Neural cell (in vitro differentiated cells): ENCODE measurements at regions not wholly inside any gene's neighbourhood (a gene's known extent, or its start where the extent isn't known, plus 50 kb on each side); places are given as distances from the start of the nearest gene placed in this dataset.

Experiments
- H2AFZ ChIP-seq: fragments of 200-600, 300-800 bp; sonication (generic), shearing (Covaris generic); 2 replicates; pipeline ENCODE4 v1.6.0; 2014; ENCODE audit warnings: low read depth, mild to moderate bottlenecking, antibody characterized with exemption, low read length, moderate library complexity
- H3F3A ChIP-seq: fragments of 200-600 bp; shearing (Covaris generic); 2 replicates; pipeline ENCODE4 v1.6.1; 2016; ENCODE audit warnings: mild to moderate bottlenecking, moderate library complexity, mixed read lengths, antibody characterized with exemption, low read length; ENCODE audit not compliant: insufficient read depth, poor library complexity, severe bottlenecking
- H3K27ac ChIP-seq: fragments of 200-600, 300-800 bp; sonication (generic), shearing (Covaris generic); 2 replicates; pipeline ENCODE4 v1.5.1; 2014; ENCODE audit warnings: mild to moderate bottlenecking, low read length, moderate library complexity
- H3K27me3 ChIP-seq: fragments of 300-800, 200-600 bp; sonication (generic), shearing (Covaris generic); 2 replicates; pipeline ENCODE4 v1.6.0; 2014; ENCODE audit warnings: mild to moderate bottlenecking, low read depth, low read length, moderate library complexity; ENCODE audit not compliant: insufficient read depth
- H3K36me3 ChIP-seq: fragments of 300-800, 200-600 bp; sonication (generic), shearing (Covaris generic); 2 replicates; pipeline ENCODE4 v1.5.1; 2014; ENCODE audit warnings: mild to moderate bottlenecking, antibody characterized with exemption, low read length, moderate library complexity; ENCODE audit not compliant: insufficient read depth
- H3K4me2 ChIP-seq: fragments of 300-800, 200-600 bp; sonication (generic), shearing (Covaris generic); 2 replicates; pipeline ENCODE4 v1.6.0; 2014; ENCODE audit warnings: mild to moderate bottlenecking, low read length
- H3K4me3 ChIP-seq: fragments of 300-800, 200-600 bp; sonication (generic), shearing (Covaris generic); 2 replicates; pipeline ENCODE4 v1.5.1; 2014; ENCODE audit warnings: mild to moderate bottlenecking, low read length, moderate library complexity
- H3K79me2 ChIP-seq: fragments of 200-600 bp; shearing (Covaris generic); replicated peaks from 2 replicates; pipeline ENCODE4 v1.6.0; 2014; ENCODE audit warnings: mild to moderate bottlenecking, low read length, moderate library complexity; ENCODE audit not compliant: insufficient read depth
- H3K9ac ChIP-seq: fragments of 300-800, 200-600 bp; sonication (generic), shearing (Covaris generic); 2 replicates; pipeline ENCODE4 v1.6.1; 2016; ENCODE audit warnings: mild to moderate bottlenecking, low read length, mixed read lengths
- H3K9me2 ChIP-seq: fragments of 200-600 bp; shearing (Covaris generic); 2 replicates; pipeline ENCODE4 v1.6.1; 2016; ENCODE audit warnings: mild to moderate bottlenecking, low read length, mixed read lengths; ENCODE audit not compliant: insufficient read depth
- H3K9me3 ChIP-seq: fragments of 200-600, 300-800 bp; sonication (generic), shearing (Covaris generic); 2 replicates; pipeline ENCODE4 v1.6.1; 2016; ENCODE audit warnings: mild to moderate bottlenecking, mixed run types, low read length, moderate library complexity, mixed read lengths
- H4K20me1 ChIP-seq: fragments of 200-600 bp; shearing (Covaris generic); 2 replicates; pipeline ENCODE4 v1.6.1; 2016; ENCODE audit warnings: mild to moderate bottlenecking, mixed run types; ENCODE audit not compliant: insufficient read depth
- CTCF ChIP-seq: fragments of 450-650 bp; IDR thresholded peaks from 2 replicates; pipeline ENCODE4 v1.5.1; 2014; ENCODE audit warnings: antibody characterized with exemption, mild to moderate bottlenecking, moderate library complexity; ENCODE audit not compliant: poor library complexity, severe bottlenecking
- EP300 ChIP-seq: fragments of 450-650 bp; conservative IDR thresholded peaks from 2 replicates; pipeline ENCODE4 v1.6.1; 2014; ENCODE audit warnings: antibody characterized with exemption, mild to moderate bottlenecking, moderate library complexity; ENCODE audit not compliant: poor library complexity, severe bottlenecking
- EZH2 ChIP-seq: fragments of 200-600, 300-800 bp; shearing (Covaris generic), sonication (generic); IDR thresholded peaks from 2 replicates; pipeline ENCODE4 v1.6.1; 2014; ENCODE audit warnings: antibody characterized with exemption, low read length, borderline replicate concordance, mild to moderate bottlenecking; ENCODE audit not compliant: insufficient read depth, poor library complexity, severe bottlenecking
- MXI1 ChIP-seq: fragments of 450-650 bp; conservative IDR thresholded peaks from 2 replicates; pipeline ENCODE4 v1.6.1; 2014; ENCODE audit warnings: antibody characterized with exemption, mild to moderate bottlenecking; ENCODE audit not compliant: poor library complexity, severe bottlenecking
- POLR2AphosphoS5 ChIP-seq: IDR thresholded peaks from 2 replicates; pipeline ENCODE4 v1.6.1; 2012
- RAD21 ChIP-seq: fragments of 450-650 bp; conservative IDR thresholded peaks from 2 replicates; pipeline ENCODE4 v1.6.1; 2014; ENCODE audit warnings: antibody characterized with exemption, mild to moderate bottlenecking, moderate library complexity
- SMC3 ChIP-seq: fragments of 450-650 bp; conservative IDR thresholded peaks from 2 replicates; pipeline ENCODE4 v1.6.1; 2014; ENCODE audit warnings: antibody characterized with exemption, mild to moderate bottlenecking, moderate library complexity; ENCODE audit not compliant: poor library complexity
- TAF1 ChIP-seq: IDR thresholded peaks from 2 replicates; pipeline ENCODE4 v1.6.1; 2012; ENCODE audit warnings: low read depth
- TF ChIP-seq, protein P1 (sequence below): IDR thresholded peaks from 2 replicates; pipeline ENCODE4 v1.6.1; 2012; ENCODE audit warnings: borderline replicate concordance

GRCh38 chr4:147128787-147129186 lies 183.1 kb upstream of the TTC29 start:
- Histone ChIP-seq H4K20me1 (no peaks in the 10 kb centered on the region), H3K27ac (no peak overlapping the region), H3K4me2 (no peak overlapping the region), H3K9ac (no peak overlapping the region), H3K27me3 (no peaks in the 10 kb centered on the region), H2AFZ (no peak overlapping the region), H3K4me3 (no peak overlapping the region), H3K9me2 (no peaks in the 10 kb centered on the region), H3K9me3 (no peaks in the 10 kb centered on the region), H3K36me3 (no peaks in the 10 kb centered on the region), H3F3A (no peaks in the 10 kb centered on the region), H3K79me2 (no peaks in the 10 kb centered on the region)
- TF ChIP-seq SMC3, result no peak
- TF ChIP-seq CTCF, result no peak
- no peak for TF ChIP-seq MXI1
- TF ChIP-seq TAF1, result no peak
- no peak for TF ChIP-seq EZH2

- Histone ChIP-seq H3K4me2 (no peak overlapping the region), H3K27me3 (no peaks in the 10 kb centered on the region), H3K27ac (no peak overlapping the region), H3K36me3 (no peaks in the 10 kb centered on the region), H3K79me2 (no peaks in the 10 kb centered on the region), H4K20me1 (no peaks in the 10 kb centered on the region), H3F3A (no peaks in the 10 kb centered on the region), H3K9me3 (no peaks in the 10 kb centered on the region), H3K9me2 (no peaks in the 10 kb centered on the region), H3K4me3 (no peak overlapping the region), H2AFZ (no peak overlapping the region), H3K9ac (no peak overlapping the region)
- no peak for TF ChIP-seq MXI1
- TF ChIP-seq POLR2AphosphoS5, result no peak
- TF ChIP-seq, protein P1, sequence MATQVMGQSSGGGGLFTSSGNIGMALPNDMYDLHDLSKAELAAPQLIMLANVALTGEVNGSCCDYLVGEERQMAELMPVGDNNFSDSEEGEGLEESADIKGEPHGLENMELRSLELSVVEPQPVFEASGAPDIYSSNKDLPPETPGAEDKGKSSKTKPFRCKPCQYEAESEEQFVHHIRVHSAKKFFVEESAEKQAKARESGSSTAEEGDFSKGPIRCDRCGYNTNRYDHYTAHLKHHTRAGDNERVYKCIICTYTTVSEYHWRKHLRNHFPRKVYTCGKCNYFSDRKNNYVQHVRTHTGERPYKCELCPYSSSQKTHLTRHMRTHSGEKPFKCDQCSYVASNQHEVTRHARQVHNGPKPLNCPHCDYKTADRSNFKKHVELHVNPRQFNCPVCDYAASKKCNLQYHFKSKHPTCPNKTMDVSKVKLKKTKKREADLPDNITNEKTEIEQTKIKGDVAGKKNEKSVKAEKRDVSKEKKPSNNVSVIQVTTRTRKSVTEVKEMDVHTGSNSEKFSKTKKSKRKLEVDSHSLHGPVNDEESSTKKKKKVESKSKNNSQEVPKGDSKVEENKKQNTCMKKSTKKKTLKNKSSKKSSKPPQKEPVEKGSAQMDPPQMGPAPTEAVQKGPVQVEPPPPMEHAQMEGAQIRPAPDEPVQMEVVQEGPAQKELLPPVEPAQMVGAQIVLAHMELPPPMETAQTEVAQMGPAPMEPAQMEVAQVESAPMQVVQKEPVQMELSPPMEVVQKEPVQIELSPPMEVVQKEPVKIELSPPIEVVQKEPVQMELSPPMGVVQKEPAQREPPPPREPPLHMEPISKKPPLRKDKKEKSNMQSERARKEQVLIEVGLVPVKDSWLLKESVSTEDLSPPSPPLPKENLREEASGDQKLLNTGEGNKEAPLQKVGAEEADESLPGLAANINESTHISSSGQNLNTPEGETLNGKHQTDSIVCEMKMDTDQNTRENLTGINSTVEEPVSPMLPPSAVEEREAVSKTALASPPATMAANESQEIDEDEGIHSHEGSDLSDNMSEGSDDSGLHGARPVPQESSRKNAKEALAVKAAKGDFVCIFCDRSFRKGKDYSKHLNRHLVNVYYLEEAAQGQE, result no peak
- TF ChIP-seq CTCF, result no peak
- no peak for TF ChIP-seq SMC3
- no peak for TF ChIP-seq TAF1
- TF ChIP-seq EZH2, result no peak
- TF ChIP-seq RAD21, result no peak
- TF ChIP-seq EP300, result no peak
These were observed 184.0 kb upstream of the TTC29 start for GRCh38 chr4:147129687-147130086.
